Prostate gland (tissue), 2 donors: ENCODE measurements at regions not wholly inside any gene's neighbourhood (a gene's known extent, or its start where the extent isn't known, plus 50 kb on each side); places are given as distances from the start of the nearest gene placed in this dataset.

Experiments used
- CTCF ChIP-seq, 4 experiments: fragments of 200-600 bp in 2 of 4; fragments of 450-650 bp in 2 of 4; sonication (generic) in 2 of 4; IDR thresholded peaks; 1 replicate in 3 of 4; 2 replicates in 1 of 4; pipeline ENCODE4 v1.5.1; 2016 to 2019; ENCODE audit warnings: antibody characterized with exemption in 4 of 4, mild to moderate bottlenecking in 2 of 4, moderate library complexity in 2 of 4
- POLR2AphosphoS5 ChIP-seq: sonication (generic); formaldehyde crosslinking; IDR thresholded peaks from one replicate; pipeline ENCODE4 v1.6.1; 2017; ENCODE audit warnings: antibody characterized with exemption

- no peak for TF ChIP-seq CTCF (IDR thresholded peaks at IDR 0.05)
- no peak for TF ChIP-seq POLR2AphosphoS5
Measured at GRCh38 chr13:54980651-54981050, 1952.0 kb downstream of the OLFM4 start.
